CD14-positive monocyte (primary cell): ENCODE measurements at regions not wholly inside any gene's neighbourhood (a gene's known extent, or its start where the extent isn't known, plus 50 kb on each side); places are given as distances from the start of the nearest gene placed in this dataset.

Source experiments
- DNase-seq, 3 donors: peaks; one replicate each; pipeline ENCODE4 v3.0.0-alpha.2; 2011 to 2022
- H2AFZ ChIP-seq: 2 replicates; pipeline ENCODE4 v1.6.0; 2012; ENCODE audit warnings: mild to moderate bottlenecking, low read depth, low read length, inconsistent platforms; ENCODE audit not compliant: insufficient read depth, poor library complexity, severe bottlenecking
- H3K27ac ChIP-seq, 2 donors: 1 replicate in 1 of 2; 2 replicates in 1 of 2; pipeline ENCODE4 v1.5.1; 2012 to 2013; ENCODE audit warnings: low read length in 2 of 2, control low read depth in 1 of 2, inconsistent platforms in 1 of 2, low read depth in 1 of 2, mild to moderate bottlenecking in 1 of 2
- H3K27me3 ChIP-seq, 2 donors: one replicate each; pipeline versions ENCODE4 v1.6.0 to v1.6.1; 2011 to 2013; ENCODE audit warnings: low read length in 2 of 2; ENCODE audit not compliant: control insufficient read depth in 2 of 2, insufficient read depth in 2 of 2
- H3K36me3 ChIP-seq, 2 donors: replicated peaks in 1 of 2; 1 replicate in 1 of 2; 2 replicates in 1 of 2; pipeline versions ENCODE4 v1.5.1 to v1.6.1; 2012 to 2013; ENCODE audit warnings: low read length in 2 of 2, control low read depth in 1 of 2, inconsistent platforms in 1 of 2, mild to moderate bottlenecking in 1 of 2; ENCODE audit not compliant: insufficient read depth in 2 of 2, control insufficient read depth in 1 of 2
- H3K4me1 ChIP-seq, 2 donors: 1 replicate in 1 of 2; 2 replicates in 1 of 2; pipeline versions ENCODE4 v1.5.1 to v1.6.1; 2012 to 2013; ENCODE audit warnings: low read length in 2 of 2, control low read depth in 1 of 2, inconsistent platforms in 1 of 2, mild to moderate bottlenecking in 1 of 2, moderate library complexity in 1 of 2; ENCODE audit not compliant: insufficient read depth in 2 of 2, control insufficient read depth in 1 of 2
- H3K4me2 ChIP-seq: replicated peaks from 2 replicates; pipeline ENCODE3; 2012; ENCODE audit warnings: low read length, moderate library complexity, mild to moderate bottlenecking; ENCODE audit not compliant: poor library complexity, severe bottlenecking; ENCODE audit errors: extremely low read depth
- H3K4me3 ChIP-seq, 3 experiments: fragments of 200-600 bp in 1 of 3; sonication (generic) in 1 of 3; replicated peaks in 1 of 3; 1 replicate in 2 of 3; 2 replicates in 1 of 3; pipeline ENCODE4 v1.5.1; 2011 to 2013; ENCODE audit warnings: low read length in 3 of 3, mild to moderate bottlenecking in 3 of 3, control low read depth in 2 of 3, low read depth in 2 of 3, inconsistent platforms in 1 of 3, moderate library complexity in 1 of 3
- H3K79me2 ChIP-seq: 2 replicates; pipeline ENCODE4 v1.6.0; 2012; ENCODE audit warnings: mild to moderate bottlenecking, control low read depth, inconsistent platforms, low read length, moderate library complexity; ENCODE audit not compliant: insufficient read depth
- H3K9ac ChIP-seq: 2 replicates; pipeline ENCODE4 v1.6.0; 2017; ENCODE audit warnings: low read length, mild to moderate bottlenecking; ENCODE audit not compliant: insufficient read depth, poor library complexity, severe bottlenecking
- H3K9me3 ChIP-seq, 2 donors: replicated peaks in 1 of 2; 1 replicate in 1 of 2; 2 replicates in 1 of 2; pipeline versions ENCODE4 v1.5.1 to v1.6.1; 2012 to 2013; ENCODE audit warnings: low read length in 2 of 2, control low read depth in 1 of 2; ENCODE audit not compliant: control insufficient read depth in 1 of 2, insufficient read depth in 1 of 2
- H4K20me1 ChIP-seq: 2 replicates; pipeline ENCODE4 v1.6.0; 2012; ENCODE audit warnings: mild to moderate bottlenecking, low read length, control low read depth, moderate library complexity; ENCODE audit not compliant: insufficient read depth
- H3K27ac Mint-ChIP-seq, 7 donors: one replicate each; pipeline ENCODE4 v1.8.0; 2020; ENCODE audit warnings: mild to moderate bottlenecking in 7 of 7, mixed read lengths in 7 of 7, moderate library complexity in 6 of 7, inconsistent platforms in 2 of 7
- H3K27me3 Mint-ChIP-seq, 3 donors: one replicate each; pipeline ENCODE4 v1.8.0; 2021 to 2022; ENCODE audit warnings: low read depth in 3 of 3, mild to moderate bottlenecking in 3 of 3, mixed read lengths in 3 of 3, moderate library complexity in 3 of 3, inconsistent platforms in 1 of 3
- H3K36me3 Mint-ChIP-seq, 2 donors: one replicate each; pipeline ENCODE4 v1.8.0; 2020; ENCODE audit warnings: mixed read lengths in 2 of 2, inconsistent platforms in 1 of 2, mild to moderate bottlenecking in 1 of 2
- H3K4me1 Mint-ChIP-seq: one replicate; pipeline ENCODE4 v1.8.0; 2020; ENCODE audit warnings: mild to moderate bottlenecking, mixed read lengths
- H3K4me3 Mint-ChIP-seq, 2 donors: one replicate each; pipeline ENCODE4 v1.8.0; 2020; ENCODE audit warnings: mild to moderate bottlenecking in 2 of 2, mixed read lengths in 2 of 2, moderate library complexity in 1 of 2
- H3K9me3 Mint-ChIP-seq, 7 donors: one replicate each; pipeline ENCODE4 v1.8.0; 2020 to 2022; ENCODE audit warnings: mixed read lengths in 7 of 7, mild to moderate bottlenecking in 6 of 7, moderate library complexity in 6 of 7, inconsistent platforms in 2 of 7
- CTCF ChIP-seq: fragments of 200-600 bp; IDR thresholded peaks from one replicate; pipeline ENCODE4 v1.8.0; 2022; ENCODE audit warnings: antibody characterized with exemption, mild to moderate bottlenecking
- WGBS: methylation state at CpG from one replicate; pipeline ENCODE4 v1.1.5; 2013; ENCODE audit warnings: missing lambda C conversion rate; ENCODE audit not compliant: insufficient coverage; 5-methylcytosine and 5-hydroxymethylcytosine counted together
- intact Hi-C, 2 donors: fragments of 100-400 bp; cut with micrococcal nuclease; formaldehyde crosslinking; loops; one replicate each; pipeline versions ENCODE4 v1.15.0 to v1.15.1; 2023

- intact Hi-C loops, result no loop called here
- WGBS, result 96% methylated on average over 5 of the region's 8 CpGs
- no peaks in the 10 kb centered on the region for H3K4me1 ChIP-seq
Observed at GRCh38 chr2:16186661-16187481, 246.5 kb downstream of the MYCN start.

GRCh38 chr2:16185801-16186272, 245.5 kb downstream of the MYCN start:
- H2AFZ ChIP-seq, result no peak overlapping the region
- H3K36me3 ChIP-seq, result no peaks in the 10 kb centered on the region
- Mint-ChIP-seq H3K9me3 (peaks cover 0 to 2% (median 0%) of the 10 kb centered on the region in 7 donors), H3K4me3 (no peak overlapping the region), H3K4me1 (no peaks in the 10 kb centered on the region), H3K27me3 (peaks cover 0 to 4% (median 0%) of the 10 kb centered on the region in 3 donors), H3K36me3 (no peaks in the 10 kb centered on the region), H3K27ac (no peak overlapping the region)
- no peak overlapping the region for H3K9ac ChIP-seq
- H3K9me3 ChIP-seq, result no peaks in the 10 kb centered on the region
- no peaks in the 10 kb centered on the region for H3K4me1 ChIP-seq
- no peaks in the 10 kb centered on the region for H3K27me3 ChIP-seq
- H3K4me2 ChIP-seq, result no peak overlapping the region
- no peaks in the 10 kb centered on the region for H3K79me2 ChIP-seq
- no peak for DNase-seq
- H3K4me3 ChIP-seq, result no peak overlapping the region
- H3K27ac ChIP-seq, result no peak overlapping the region
- intact Hi-C loops, result no loop called here
- WGBS, result 92% methylated on average over 10 of the region's 11 CpGs
- H4K20me1 ChIP-seq, result no peaks in the 10 kb centered on the region
- TF ChIP-seq CTCF, result no peak

More at GRCh38 chr2:16186661-16187481, 246.5 kb downstream of the MYCN start:
- Histone ChIP-seq H3K9ac (no peak overlapping the region), H3K27me3 (no peaks in the 10 kb centered on the region), H3K79me2 (no peaks in the 10 kb centered on the region), H3K9me3 (no peaks in the 10 kb centered on the region), H4K20me1 (no peaks in the 10 kb centered on the region), H3K27ac (no peak overlapping the region), H3K36me3 (no peaks in the 10 kb centered on the region), H2AFZ (no peak overlapping the region), H3K4me3 (no peak overlapping the region), H3K4me2 (no peak overlapping the region)
- DNase-seq, result no peak
- TF ChIP-seq CTCF, result no peak
- no peak overlapping the region for H3K27ac Mint-ChIP-seq
- no peaks in the 10 kb centered on the region for H3K9me3 Mint-ChIP-seq
- H3K4me1 Mint-ChIP-seq, result no peaks in the 10 kb centered on the region
- no peak overlapping the region for H3K4me3 Mint-ChIP-seq
- no peaks in the 10 kb centered on the region for H3K36me3 Mint-ChIP-seq
- H3K27me3 Mint-ChIP-seq, result peaks cover 0 to 4% (median 0%) of the 10 kb centered on the region in 3 donors
